SH-SY5Y (cell line): ENCODE measurements at regions not wholly inside any gene's neighbourhood (a gene's known extent, or its start where the extent isn't known, plus 50 kb on each side); places are given as distances from the start of the nearest gene placed in this dataset.

Source experiments
- GATA2 ChIP-seq: IDR thresholded peaks from 2 replicates; pipeline ENCODE4 v1.6.1; 2011; ENCODE audit warnings: mild to moderate bottlenecking, low read depth, low read length
- GATA3 ChIP-seq: IDR thresholded peaks from 2 replicates; pipeline ENCODE4 v1.6.1; 2011; ENCODE audit warnings: low read depth, mild to moderate bottlenecking, low read length, moderate library complexity

DNA sequence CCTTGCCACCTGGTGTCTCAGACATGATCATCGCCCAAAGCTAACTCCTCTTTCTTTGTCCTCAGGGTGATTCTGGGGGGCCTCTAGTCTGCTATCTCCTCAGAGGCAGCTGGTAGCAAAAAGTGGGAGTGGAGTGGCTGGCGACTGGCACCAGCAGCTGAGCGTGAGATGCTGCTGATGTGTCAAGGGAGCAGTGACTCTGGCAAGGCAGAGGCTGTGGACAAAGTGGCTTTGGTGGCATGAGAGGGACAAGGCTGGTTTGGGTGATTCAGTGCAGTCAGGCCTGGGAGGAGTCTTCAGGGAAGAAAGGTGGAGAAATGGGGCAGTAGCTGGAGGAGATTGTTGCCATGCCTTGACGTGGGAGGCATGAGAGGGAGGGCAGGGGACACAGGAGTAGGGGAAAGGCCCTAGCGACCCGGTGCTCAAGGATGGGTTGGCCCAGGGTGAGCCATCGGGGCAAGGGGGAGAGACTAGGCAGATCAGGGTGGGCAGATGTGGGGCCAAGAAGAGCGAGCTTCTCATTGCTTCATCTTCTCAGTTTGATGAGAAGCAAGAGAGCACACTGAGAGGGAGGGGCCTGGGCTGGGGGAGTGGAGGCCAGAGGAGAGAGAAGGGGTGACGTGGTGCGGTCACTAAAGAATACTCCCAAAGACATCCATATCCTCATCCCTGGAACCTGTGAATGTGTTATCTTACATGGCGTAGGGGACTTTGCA, 64.2 kb upstream of the SPTLC1 start:
- no peak for TF ChIP-seq GATA2
- no peak for TF ChIP-seq GATA3
